OCI-LY7 (cell line): ENCODE measurements at regions not wholly inside any gene's neighbourhood (a gene's known extent, or its start where the extent isn't known, plus 50 kb on each side); places are given as distances from the start of the nearest gene placed in this dataset.
A peak's percentile ranks its signal among the peaks of the same experiment; 100 is the strongest.

Source experiments
- BruUV-seq: library from RNA; stranded (reverse); fragments of 400-500 nt; replicated peaks from 2 replicates; lab custom pipeline; 2021; lab: Mats Ljungman, UMichigan
- CTCF ChIA-PET: fragments of 300-600 bp; sonication (Branson Sonifier 250); formaldehyde crosslinking; loops from one replicate; lab custom pipeline; 2022; ENCODE audit warnings: antibody characterized with exemption; ENCODE audit not compliant: unreplicated experiment; lab: Charles Lee
- POLR2A ChIA-PET: fragments of 300-600 bp; sonication (Branson Sonifier 250); formaldehyde crosslinking; loops from one replicate; lab custom pipeline; 2022; ENCODE audit warnings: antibody characterized with exemption; lab: Charles Lee
- DNase-seq: peaks from one replicate; pipeline ENCODE4 v3.0.0-alpha.2; 2015; ENCODE audit warnings: low spot score
- H2AFZ ChIP-seq: fragments of 200-600 bp; sonication (generic), shearing (Covaris generic); 2 replicates; pipeline ENCODE4 v1.6.1; 2014; ENCODE audit warnings: mild to moderate bottlenecking, antibody characterized with exemption, low read length, moderate library complexity
- H3K27ac ChIP-seq: fragments of 200-600 bp; sonication (generic); 2 replicates; pipeline ENCODE4 v1.5.1; 2014; ENCODE audit warnings: mixed run types, low read depth, mild to moderate bottlenecking, moderate library complexity, low read length, inconsistent platforms; ENCODE audit not compliant: poor library complexity, severe bottlenecking
- H3K36me3 ChIP-seq: fragments of 200-600 bp; sonication (generic); 2 replicates; pipeline ENCODE4 v1.6.1; 2014; ENCODE audit warnings: mild to moderate bottlenecking, antibody characterized with exemption, low read length, moderate library complexity, mixed read lengths; ENCODE audit not compliant: insufficient read depth
- H3K4me1 ChIP-seq: fragments of 200-600 bp; sonication (generic); 2 replicates; pipeline ENCODE4 v1.5.1; 2014; ENCODE audit warnings: mild to moderate bottlenecking, low read length; ENCODE audit not compliant: insufficient read depth, poor library complexity, severe bottlenecking
- H3K4me2 ChIP-seq: fragments of 200-600 bp; sonication (generic); 2 replicates; pipeline ENCODE4 v1.6.1; 2014; ENCODE audit warnings: mild to moderate bottlenecking, low read length
- H3K4me3 ChIP-seq: fragments of 200-600 bp; sonication (generic); 2 replicates; pipeline ENCODE4 v1.5.1; 2014; ENCODE audit warnings: mild to moderate bottlenecking, low read depth, low read length; ENCODE audit not compliant: poor library complexity, severe bottlenecking
- H3K79me2 ChIP-seq: fragments of 200-600 bp; sonication (generic); 2 replicates; pipeline ENCODE4 v1.6.1; 2016; ENCODE audit warnings: low read depth, mild to moderate bottlenecking, low read length, moderate library complexity, mixed read lengths; ENCODE audit not compliant: insufficient read depth
- H3K9me2 ChIP-seq: fragments of 200-600 bp; sonication (generic); 2 replicates; pipeline ENCODE4 v1.6.1; 2016; ENCODE audit warnings: mild to moderate bottlenecking, low read length, mixed read lengths; ENCODE audit not compliant: insufficient read depth
- H3K9me3 ChIP-seq: fragments of 200-600 bp; sonication (generic); 2 replicates; pipeline ENCODE4 v1.6.1; 2014; ENCODE audit warnings: mild to moderate bottlenecking, mixed run types, low read length, mixed read lengths
- H4K20me1 ChIP-seq: fragments of 200-600 bp; sonication (generic); 2 replicates; pipeline ENCODE4 v1.6.1; 2014; ENCODE audit warnings: mild to moderate bottlenecking, antibody characterized with exemption, low read length, moderate library complexity, mixed read lengths; ENCODE audit not compliant: insufficient read depth
- CTCF ChIP-seq: fragments of 200-600 bp; sonication (generic); conservative IDR thresholded peaks from 2 replicates; pipeline ENCODE4 v1.5.1; 2014; ENCODE audit warnings: mild to moderate bottlenecking, antibody characterized with exemption, low read length, moderate library complexity, mixed read lengths
- EZH2phosphoT487 ChIP-seq: fragments of 200-600 bp; sonication (generic); IDR thresholded peaks from 2 replicates; pipeline ENCODE4 v1.6.1; 2018; ENCODE audit warnings: low read depth, borderline replicate concordance, mild to moderate bottlenecking, mixed run types, antibody characterized with exemption, low read length, moderate library complexity, mixed read lengths
- intact Hi-C: fragments of 100-400 bp; cut with micrococcal nuclease; formaldehyde crosslinking; loops from one replicate; pipeline ENCODE4 v1.10.0; 2022; ENCODE audit not compliant: unreplicated experiment

- H3K9me2 ChIP-seq: no peaks in the 10 kb centered on the region
- H4K20me1 ChIP-seq: no peaks in the 10 kb centered on the region
- intact Hi-C loops: loop anchor here (10.0 kb wide), 1 partner anchor 1068 kb away; no protein-coding TSS in a partner anchor
- H2AFZ ChIP-seq: no peak overlapping the region
- no peaks in the 10 kb centered on the region for H3K9me3 ChIP-seq
- TF ChIP-seq CTCF (0 out of 2 replicates have a peak, but pooled peaks have one; percentile 18), EZH2phosphoT487 (no peak)
- no TSS peak for BruUV-seq
- H3K36me3 ChIP-seq: no peaks in the 10 kb centered on the region
- POLR2A ChIA-PET: no interaction called here
- DNase-seq: no peak
- no peak overlapping the region for H3K27ac ChIP-seq
- H3K4me1 ChIP-seq: no peaks in the 10 kb centered on the region
- CTCF ChIA-PET: no interaction called here
- H3K79me2 ChIP-seq: no peaks in the 10 kb centered on the region
- no peak overlapping the region for H3K4me3 ChIP-seq
- no peak overlapping the region for H3K4me2 ChIP-seq
Observed at GRCh38 chr11:32172848-32173834, 82.3 kb downstream of the RCN1 start.

GRCh38 chr11:32173977-32174376, 83.1 kb downstream of the RCN1 start:
- ChIA-PET CTCF (no interaction called here), POLR2A (no interaction called here)
- Histone ChIP-seq H2AFZ (no peak overlapping the region), H3K4me1 (no peaks in the 10 kb centered on the region), H3K27ac (no peak overlapping the region), H3K36me3 (no peaks in the 10 kb centered on the region), H4K20me1 (no peaks in the 10 kb centered on the region), H3K79me2 (no peaks in the 10 kb centered on the region), H3K9me3 (no peaks in the 10 kb centered on the region), H3K4me3 (no peak overlapping the region), H3K9me2 (no peaks in the 10 kb centered on the region), H3K4me2 (no peak overlapping the region)
- no peak for DNase-seq
- intact Hi-C loops: loop anchor here (10.0 kb wide), 1 partner anchor 1069 kb away; no protein-coding TSS in a partner anchor
- no peak for TF ChIP-seq CTCF
- no peak for TF ChIP-seq EZH2phosphoT487
- BruUV-seq: no TSS peak
